ENCODE measurements at regions not wholly inside any gene's neighbourhood (a gene's known extent, or its start where the extent isn't known, plus 50 kb on each side); places are given as distances from the start of the nearest gene placed in this dataset.

DNA sequence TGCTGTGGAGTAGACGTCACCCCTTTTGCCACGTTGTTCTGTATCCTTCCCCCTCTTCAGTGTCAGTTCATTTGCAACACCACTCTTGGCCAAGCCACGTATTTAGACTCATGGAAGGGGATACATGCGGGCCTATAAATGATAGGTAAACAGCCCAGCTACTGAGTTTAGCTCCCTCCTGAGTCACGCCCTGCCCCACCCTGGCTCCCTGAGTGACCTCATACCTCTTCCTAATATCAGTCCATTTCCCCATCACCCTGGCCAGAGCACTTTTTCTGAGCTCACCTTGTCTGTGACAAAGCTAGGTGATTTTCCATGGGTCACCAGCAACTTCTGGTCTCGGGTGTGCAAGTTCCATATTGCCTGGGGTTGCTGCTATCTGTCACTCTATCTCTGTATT is 147.2 kb upstream of the MAF start:
- TF ChIP-seq, protein P1, sequence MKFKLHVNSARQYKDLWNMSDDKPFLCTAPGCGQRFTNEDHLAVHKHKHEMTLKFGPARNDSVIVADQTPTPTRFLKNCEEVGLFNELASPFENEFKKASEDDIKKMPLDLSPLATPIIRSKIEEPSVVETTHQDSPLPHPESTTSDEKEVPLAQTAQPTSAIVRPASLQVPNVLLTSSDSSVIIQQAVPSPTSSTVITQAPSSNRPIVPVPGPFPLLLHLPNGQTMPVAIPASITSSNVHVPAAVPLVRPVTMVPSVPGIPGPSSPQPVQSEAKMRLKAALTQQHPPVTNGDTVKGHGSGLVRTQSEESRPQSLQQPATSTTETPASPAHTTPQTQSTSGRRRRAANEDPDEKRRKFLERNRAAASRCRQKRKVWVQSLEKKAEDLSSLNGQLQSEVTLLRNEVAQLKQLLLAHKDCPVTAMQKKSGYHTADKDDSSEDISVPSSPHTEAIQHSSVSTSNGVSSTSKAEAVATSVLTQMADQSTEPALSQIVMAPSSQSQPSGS (CRISPR knock-in tag; IDR thresholded peaks at IDR 0.05; ENCODE audit: borderline replicate concordance, low read depth) = no peak
- TF ChIP-seq GABPB1 (CRISPR knock-in tag; IDR thresholded peaks at IDR 0.05) (no peak), KAT7 (CRISPR knock-in tag; IDR thresholded peaks at IDR 0.05; ENCODE audit: borderline replicate concordance) (no peak)
- TF ChIP-seq, protein P2, sequence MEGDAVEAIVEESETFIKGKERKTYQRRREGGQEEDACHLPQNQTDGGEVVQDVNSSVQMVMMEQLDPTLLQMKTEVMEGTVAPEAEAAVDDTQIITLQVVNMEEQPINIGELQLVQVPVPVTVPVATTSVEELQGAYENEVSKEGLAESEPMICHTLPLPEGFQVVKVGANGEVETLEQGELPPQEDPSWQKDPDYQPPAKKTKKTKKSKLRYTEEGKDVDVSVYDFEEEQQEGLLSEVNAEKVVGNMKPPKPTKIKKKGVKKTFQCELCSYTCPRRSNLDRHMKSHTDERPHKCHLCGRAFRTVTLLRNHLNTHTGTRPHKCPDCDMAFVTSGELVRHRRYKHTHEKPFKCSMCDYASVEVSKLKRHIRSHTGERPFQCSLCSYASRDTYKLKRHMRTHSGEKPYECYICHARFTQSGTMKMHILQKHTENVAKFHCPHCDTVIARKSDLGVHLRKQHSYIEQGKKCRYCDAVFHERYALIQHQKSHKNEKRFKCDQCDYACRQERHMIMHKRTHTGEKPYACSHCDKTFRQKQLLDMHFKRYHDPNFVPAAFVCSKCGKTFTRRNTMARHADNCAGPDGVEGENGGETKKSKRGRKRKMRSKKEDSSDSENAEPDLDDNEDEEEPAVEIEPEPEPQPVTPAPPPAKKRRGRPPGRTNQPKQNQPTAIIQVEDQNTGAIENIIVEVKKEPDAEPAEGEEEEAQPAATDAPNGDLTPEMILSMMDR (IDR thresholded peaks at IDR 0.05) = no peak
- TF ChIP-seq, protein P3, sequence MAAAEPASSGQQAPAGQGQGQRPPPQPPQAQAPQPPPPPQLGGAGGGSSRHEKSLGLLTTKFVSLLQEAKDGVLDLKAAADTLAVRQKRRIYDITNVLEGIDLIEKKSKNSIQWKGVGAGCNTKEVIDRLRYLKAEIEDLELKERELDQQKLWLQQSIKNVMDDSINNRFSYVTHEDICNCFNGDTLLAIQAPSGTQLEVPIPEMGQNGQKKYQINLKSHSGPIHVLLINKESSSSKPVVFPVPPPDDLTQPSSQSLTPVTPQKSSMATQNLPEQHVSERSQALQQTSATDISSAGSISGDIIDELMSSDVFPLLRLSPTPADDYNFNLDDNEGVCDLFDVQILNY (CRISPR knock-in tag; IDR thresholded peaks at IDR 0.05) = no peak
- TF ChIP-seq, protein P4, sequence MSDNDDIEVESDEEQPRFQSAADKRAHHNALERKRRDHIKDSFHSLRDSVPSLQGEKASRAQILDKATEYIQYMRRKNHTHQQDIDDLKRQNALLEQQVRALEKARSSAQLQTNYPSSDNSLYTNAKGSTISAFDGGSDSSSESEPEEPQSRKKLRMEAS (CRISPR knock-in tag; IDR thresholded peaks at IDR 0.05) = no peak
- TF ChIP-seq, protein P5, sequence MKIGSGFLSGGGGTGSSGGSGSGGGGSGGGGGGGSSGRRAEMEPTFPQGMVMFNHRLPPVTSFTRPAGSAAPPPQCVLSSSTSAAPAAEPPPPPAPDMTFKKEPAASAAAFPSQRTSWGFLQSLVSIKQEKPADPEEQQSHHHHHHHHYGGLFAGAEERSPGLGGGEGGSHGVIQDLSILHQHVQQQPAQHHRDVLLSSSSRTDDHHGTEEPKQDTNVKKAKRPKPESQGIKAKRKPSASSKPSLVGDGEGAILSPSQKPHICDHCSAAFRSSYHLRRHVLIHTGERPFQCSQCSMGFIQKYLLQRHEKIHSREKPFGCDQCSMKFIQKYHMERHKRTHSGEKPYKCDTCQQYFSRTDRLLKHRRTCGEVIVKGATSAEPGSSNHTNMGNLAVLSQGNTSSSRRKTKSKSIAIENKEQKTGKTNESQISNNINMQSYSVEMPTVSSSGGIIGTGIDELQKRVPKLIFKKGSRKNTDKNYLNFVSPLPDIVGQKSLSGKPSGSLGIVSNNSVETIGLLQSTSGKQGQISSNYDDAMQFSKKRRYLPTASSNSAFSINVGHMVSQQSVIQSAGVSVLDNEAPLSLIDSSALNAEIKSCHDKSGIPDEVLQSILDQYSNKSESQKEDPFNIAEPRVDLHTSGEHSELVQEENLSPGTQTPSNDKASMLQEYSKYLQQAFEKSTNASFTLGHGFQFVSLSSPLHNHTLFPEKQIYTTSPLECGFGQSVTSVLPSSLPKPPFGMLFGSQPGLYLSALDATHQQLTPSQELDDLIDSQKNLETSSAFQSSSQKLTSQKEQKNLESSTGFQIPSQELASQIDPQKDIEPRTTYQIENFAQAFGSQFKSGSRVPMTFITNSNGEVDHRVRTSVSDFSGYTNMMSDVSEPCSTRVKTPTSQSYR (CRISPR knock-in tag; IDR thresholded peaks at IDR 0.05) = no peak
- TF ChIP-seq, protein P6, sequence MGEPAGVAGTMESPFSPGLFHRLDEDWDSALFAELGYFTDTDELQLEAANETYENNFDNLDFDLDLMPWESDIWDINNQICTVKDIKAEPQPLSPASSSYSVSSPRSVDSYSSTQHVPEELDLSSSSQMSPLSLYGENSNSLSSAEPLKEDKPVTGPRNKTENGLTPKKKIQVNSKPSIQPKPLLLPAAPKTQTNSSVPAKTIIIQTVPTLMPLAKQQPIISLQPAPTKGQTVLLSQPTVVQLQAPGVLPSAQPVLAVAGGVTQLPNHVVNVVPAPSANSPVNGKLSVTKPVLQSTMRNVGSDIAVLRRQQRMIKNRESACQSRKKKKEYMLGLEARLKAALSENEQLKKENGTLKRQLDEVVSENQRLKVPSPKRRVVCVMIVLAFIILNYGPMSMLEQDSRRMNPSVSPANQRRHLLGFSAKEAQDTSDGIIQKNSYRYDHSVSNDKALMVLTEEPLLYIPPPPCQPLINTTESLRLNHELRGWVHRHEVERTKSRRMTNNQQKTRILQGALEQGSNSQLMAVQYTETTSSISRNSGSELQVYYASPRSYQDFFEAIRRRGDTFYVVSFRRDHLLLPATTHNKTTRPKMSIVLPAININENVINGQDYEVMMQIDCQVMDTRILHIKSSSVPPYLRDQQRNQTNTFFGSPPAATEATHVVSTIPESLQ (CRISPR knock-in tag; IDR thresholded peaks at IDR 0.05) = no peak
- TF ChIP-seq, protein P7, sequence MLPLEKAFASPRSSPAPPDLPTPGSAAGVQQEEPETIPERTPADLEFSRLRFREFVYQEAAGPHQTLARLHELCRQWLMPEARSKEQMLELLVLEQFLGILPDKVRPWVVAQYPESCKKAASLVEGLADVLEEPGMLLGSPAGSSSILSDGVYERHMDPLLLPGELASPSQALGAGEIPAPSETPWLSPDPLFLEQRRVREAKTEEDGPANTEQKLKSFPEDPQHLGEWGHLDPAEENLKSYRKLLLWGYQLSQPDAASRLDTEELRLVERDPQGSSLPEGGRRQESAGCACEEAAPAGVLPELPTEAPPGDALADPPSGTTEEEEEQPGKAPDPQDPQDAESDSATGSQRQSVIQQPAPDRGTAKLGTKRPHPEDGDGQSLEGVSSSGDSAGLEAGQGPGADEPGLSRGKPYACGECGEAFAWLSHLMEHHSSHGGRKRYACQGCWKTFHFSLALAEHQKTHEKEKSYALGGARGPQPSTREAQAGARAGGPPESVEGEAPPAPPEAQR (CRISPR knock-in tag; IDR thresholded peaks at IDR 0.05) = no peak
- TF ChIP-seq, protein P8, sequence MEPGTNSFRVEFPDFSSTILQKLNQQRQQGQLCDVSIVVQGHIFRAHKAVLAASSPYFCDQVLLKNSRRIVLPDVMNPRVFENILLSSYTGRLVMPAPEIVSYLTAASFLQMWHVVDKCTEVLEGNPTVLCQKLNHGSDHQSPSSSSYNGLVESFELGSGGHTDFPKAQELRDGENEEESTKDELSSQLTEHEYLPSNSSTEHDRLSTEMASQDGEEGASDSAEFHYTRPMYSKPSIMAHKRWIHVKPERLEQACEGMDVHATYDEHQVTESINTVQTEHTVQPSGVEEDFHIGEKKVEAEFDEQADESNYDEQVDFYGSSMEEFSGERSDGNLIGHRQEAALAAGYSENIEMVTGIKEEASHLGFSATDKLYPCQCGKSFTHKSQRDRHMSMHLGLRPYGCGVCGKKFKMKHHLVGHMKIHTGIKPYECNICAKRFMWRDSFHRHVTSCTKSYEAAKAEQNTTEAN (CRISPR knock-in tag; IDR thresholded peaks at IDR 0.05) = no peak
- TF ChIP-seq, protein P9, sequence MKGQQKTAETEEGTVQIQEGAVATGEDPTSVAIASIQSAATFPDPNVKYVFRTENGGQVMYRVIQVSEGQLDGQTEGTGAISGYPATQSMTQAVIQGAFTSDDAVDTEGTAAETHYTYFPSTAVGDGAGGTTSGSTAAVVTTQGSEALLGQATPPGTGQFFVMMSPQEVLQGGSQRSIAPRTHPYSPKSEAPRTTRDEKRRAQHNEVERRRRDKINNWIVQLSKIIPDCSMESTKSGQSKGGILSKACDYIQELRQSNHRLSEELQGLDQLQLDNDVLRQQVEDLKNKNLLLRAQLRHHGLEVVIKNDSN (CRISPR knock-in tag; IDR thresholded peaks at IDR 0.05) = no peak

Data from WTC11 (cell line).